GM21737 (cell line): ENCODE measurements at regions not wholly inside any gene's neighbourhood (a gene's known extent, or its start where the extent isn't known, plus 50 kb on each side); places are given as distances from the start of the nearest gene placed in this dataset.

ENCODE experiments used
- ATAC-seq: cut with Tn5 transposase; IDR thresholded peaks from one replicate; pipeline ENCODE4 v1.9.1; 2021; ENCODE audit warnings: mild to moderate bottlenecking, moderate library complexity; ENCODE audit not compliant: unreplicated experiment

GRCh38 chr14:101363261-101363555 is 198.1 kb upstream of the DIO3 start:
- ATAC-seq: no peak

GRCh38 chr14:101363880-101364391 is 197.4 kb upstream of the DIO3 start:
- ATAC-seq: no peak

- ATAC-seq: no peak
Measured at GRCh38 chr14:101364503-101365328, 196.6 kb upstream of the DIO3 start.

- ATAC-seq: no peak
Measured at GRCh38 chr14:101365329-101366158, 195.8 kb upstream of the DIO3 start.

GRCh38 chr14:101367421-101368261 is 193.7 kb upstream of the DIO3 start:
- ATAC-seq: no peak

- ATAC-seq: no peak
Measured at GRCh38 chr14:101368629-101369028, 192.7 kb upstream of the DIO3 start.

GRCh38 chr14:101369194-101369915 is 191.9 kb upstream of the DIO3 start:
- ATAC-seq: no peak

GRCh38 chr14:101369916-101370592 is 191.2 kb upstream of the DIO3 start:
- no peak for ATAC-seq

GRCh38 chr14:101370593-101371569 is 190.4 kb upstream of the DIO3 start:
- ATAC-seq: no peak

- no peak for ATAC-seq
Measured at GRCh38 chr14:101371799-101372793, 189.2 kb upstream of the DIO3 start.

GRCh38 chr14:101372894-101373620 is 188.2 kb upstream of the DIO3 start:
- no peak for ATAC-seq

- ATAC-seq: no peak
Measured at GRCh38 chr14:101373690-101374295, 187.5 kb upstream of the DIO3 start.

- no peak for ATAC-seq
Measured at GRCh38 chr14:101374373-101375338, 186.6 kb upstream of the DIO3 start.

GRCh38 chr14:101377069-101377468 is 184.2 kb upstream of the DIO3 start:
- no peak for ATAC-seq

- ATAC-seq: no peak
Measured at GRCh38 chr14:101379842-101380241, 181.5 kb upstream of the DIO3 start.
